ENCODE measurements at regions not wholly inside any gene's neighbourhood (a gene's known extent, or its start where the extent isn't known, plus 50 kb on each side); places are given as distances from the start of the nearest gene placed in this dataset.
"Not testable (repeated sequence)": the region's sequence is repeated elsewhere in the genome, so short reads cannot be mapped to it uniquely, and the experiment has no call there.

- Histone ChIP-seq H3K4me3 (ENCODE audit: insufficient read depth, low read depth, low read length, poor library complexity, severe bottlenecking) (no peak overlapping the region), H3K36me3 (ENCODE audit: control insufficient read depth, insufficient read depth, low read length) (no peaks in the 10 kb centered on the region), H3K27ac (ENCODE audit: insufficient read depth, low read length, poor library complexity, severe bottlenecking) (no peak overlapping the region), H3K27me3 (replicated peaks; ENCODE audit: control insufficient read depth, insufficient read depth, low read length, poor library complexity, severe bottlenecking) (no peaks in the 10 kb centered on the region), H3K4me1 (ENCODE audit: control insufficient read depth, insufficient read depth, low read length, poor library complexity, severe bottlenecking) (no peaks in the 10 kb centered on the region), H3K9me3 (ENCODE audit: control insufficient read depth, low read length) (no peaks in the 10 kb centered on the region)
- DNase-seq: no peak
Measured at GRCh38 chr2:217360781-217361482, 501.1 kb upstream of the TNP1 start.

- no peak overlapping the region for H3K27ac ChIP-seq (ENCODE audit: insufficient read depth, low read length, poor library complexity, severe bottlenecking)
- DNase-seq: no peak
- H3K27me3 ChIP-seq (replicated peaks; ENCODE audit: control insufficient read depth, insufficient read depth, low read length, poor library complexity, severe bottlenecking): no peaks in the 10 kb centered on the region
- no peaks in the 10 kb centered on the region for H3K4me1 ChIP-seq (ENCODE audit: control insufficient read depth, insufficient read depth, low read length, poor library complexity, severe bottlenecking)
- no peaks in the 10 kb centered on the region for H3K36me3 ChIP-seq (ENCODE audit: control insufficient read depth, insufficient read depth, low read length)
- no peak overlapping the region for H3K4me3 ChIP-seq (ENCODE audit: insufficient read depth, low read depth, low read length, poor library complexity, severe bottlenecking)
- no peaks in the 10 kb centered on the region for H3K9me3 ChIP-seq (ENCODE audit: control insufficient read depth, low read length)
Measured at GRCh38 chr2:217360111-217360510, 500.2 kb upstream of the TNP1 start.

- Histone ChIP-seq H3K27me3 (replicated peaks; ENCODE audit: control insufficient read depth, insufficient read depth, low read length, poor library complexity, severe bottlenecking) (no peaks in the 10 kb centered on the region), H3K36me3 (ENCODE audit: control insufficient read depth, insufficient read depth, low read length) (no peaks in the 10 kb centered on the region), H3K9me3 (ENCODE audit: control insufficient read depth, low read length) (no peaks in the 10 kb centered on the region), H3K27ac (ENCODE audit: insufficient read depth, low read length, poor library complexity, severe bottlenecking) (no peak overlapping the region), H3K4me1 (ENCODE audit: control insufficient read depth, insufficient read depth, low read length, poor library complexity, severe bottlenecking) (no peaks in the 10 kb centered on the region), H3K4me3 (ENCODE audit: insufficient read depth, low read depth, low read length, poor library complexity, severe bottlenecking) (no peak overlapping the region)
- no peak for DNase-seq
Measured at GRCh38 chr2:217357886-217358620, 498.2 kb upstream of the TNP1 start.

- no peak for DNase-seq
- Histone ChIP-seq H3K4me1 (ENCODE audit: control insufficient read depth, insufficient read depth, low read length, poor library complexity, severe bottlenecking) (no peaks in the 10 kb centered on the region), H3K36me3 (ENCODE audit: control insufficient read depth, insufficient read depth, low read length) (no peaks in the 10 kb centered on the region), H3K4me3 (ENCODE audit: insufficient read depth, low read depth, low read length, poor library complexity, severe bottlenecking) (no peak overlapping the region), H3K27ac (ENCODE audit: insufficient read depth, low read length, poor library complexity, severe bottlenecking) (no peak overlapping the region), H3K27me3 (replicated peaks; ENCODE audit: control insufficient read depth, insufficient read depth, low read length, poor library complexity, severe bottlenecking) (no peaks in the 10 kb centered on the region), H3K9me3 (ENCODE audit: control insufficient read depth, low read length) (no peaks in the 10 kb centered on the region)
Measured at GRCh38 chr2:217356781-217357180, 496.9 kb upstream of the TNP1 start.

GRCh38 chr2:217356142-217356541, 496.3 kb upstream of the TNP1 start:
- DNase-seq: no peak
- no peak overlapping the region for H3K27ac ChIP-seq (ENCODE audit: insufficient read depth, low read length, poor library complexity, severe bottlenecking)
- no peaks in the 10 kb centered on the region for H3K36me3 ChIP-seq (ENCODE audit: control insufficient read depth, insufficient read depth, low read length)
- no peaks in the 10 kb centered on the region for H3K27me3 ChIP-seq (replicated peaks; ENCODE audit: control insufficient read depth, insufficient read depth, low read length, poor library complexity, severe bottlenecking)
- H3K4me1 ChIP-seq (ENCODE audit: control insufficient read depth, insufficient read depth, low read length, poor library complexity, severe bottlenecking): no peaks in the 10 kb centered on the region
- no peak overlapping the region for H3K4me3 ChIP-seq (ENCODE audit: insufficient read depth, low read depth, low read length, poor library complexity, severe bottlenecking)
- H3K9me3 ChIP-seq (ENCODE audit: control insufficient read depth, low read length): no peaks in the 10 kb centered on the region

GRCh38 chr2:217353591-217353990, 493.7 kb upstream of the TNP1 start:
- no peak overlapping the region for H3K4me3 ChIP-seq (ENCODE audit: insufficient read depth, low read depth, low read length, poor library complexity, severe bottlenecking)
- no peak for DNase-seq
- no peaks in the 10 kb centered on the region for H3K36me3 ChIP-seq (ENCODE audit: control insufficient read depth, insufficient read depth, low read length)
- H3K4me1 ChIP-seq (ENCODE audit: control insufficient read depth, insufficient read depth, low read length, poor library complexity, severe bottlenecking): no peaks in the 10 kb centered on the region
- H3K27me3 ChIP-seq (replicated peaks; ENCODE audit: control insufficient read depth, insufficient read depth, low read length, poor library complexity, severe bottlenecking): no peaks in the 10 kb centered on the region
- no peak overlapping the region for H3K27ac ChIP-seq (ENCODE audit: insufficient read depth, low read length, poor library complexity, severe bottlenecking)
- H3K9me3 ChIP-seq (ENCODE audit: control insufficient read depth, low read length): no peaks in the 10 kb centered on the region

- DNase-seq: no peak
- no peaks in the 10 kb centered on the region for H3K4me1 ChIP-seq (ENCODE audit: control insufficient read depth, insufficient read depth, low read length, poor library complexity, severe bottlenecking)
- no peaks in the 10 kb centered on the region for H3K27me3 ChIP-seq (replicated peaks; ENCODE audit: control insufficient read depth, insufficient read depth, low read length, poor library complexity, severe bottlenecking)
- H3K27ac ChIP-seq (ENCODE audit: insufficient read depth, low read length, poor library complexity, severe bottlenecking): no peak overlapping the region
- H3K36me3 ChIP-seq (ENCODE audit: control insufficient read depth, insufficient read depth, low read length): no peaks in the 10 kb centered on the region
- H3K9me3 ChIP-seq (ENCODE audit: control insufficient read depth, low read length): no peaks in the 10 kb centered on the region
- H3K4me3 ChIP-seq (ENCODE audit: insufficient read depth, low read depth, low read length, poor library complexity, severe bottlenecking): no peak overlapping the region
Measured at GRCh38 chr2:217351378-217351777, 491.5 kb upstream of the TNP1 start.

GRCh38 chr2:217349251-217349650, 489.4 kb upstream of the TNP1 start:
- Histone ChIP-seq H3K9me3 (ENCODE audit: control insufficient read depth, low read length) (no peaks in the 10 kb centered on the region), H3K27me3 (replicated peaks; ENCODE audit: control insufficient read depth, insufficient read depth, low read length, poor library complexity, severe bottlenecking) (no peaks in the 10 kb centered on the region), H3K4me1 (ENCODE audit: control insufficient read depth, insufficient read depth, low read length, poor library complexity, severe bottlenecking) (no peaks in the 10 kb centered on the region), H3K36me3 (ENCODE audit: control insufficient read depth, insufficient read depth, low read length) (no peaks in the 10 kb centered on the region), H3K27ac (ENCODE audit: insufficient read depth, low read length, poor library complexity, severe bottlenecking) (no peak overlapping the region), H3K4me3 (ENCODE audit: insufficient read depth, low read depth, low read length, poor library complexity, severe bottlenecking) (no peak overlapping the region)
- no peak for DNase-seq

- not testable (repeated sequence) for H3K27ac ChIP-seq (ENCODE audit: insufficient read depth, low read length, poor library complexity, severe bottlenecking); H3K4me3 ChIP-seq (ENCODE audit: insufficient read depth, low read depth, low read length, poor library complexity, severe bottlenecking); H3K36me3 ChIP-seq (ENCODE audit: control insufficient read depth, insufficient read depth, low read length); H3K4me1 ChIP-seq (ENCODE audit: control insufficient read depth, insufficient read depth, low read length, poor library complexity, severe bottlenecking); DNase-seq; H3K9me3 ChIP-seq (ENCODE audit: control insufficient read depth, low read length); H3K27me3 ChIP-seq (replicated peaks; ENCODE audit: control insufficient read depth, insufficient read depth, low read length, poor library complexity, severe bottlenecking)
Measured at GRCh38 chr2:217347630-217348029, 487.8 kb upstream of the TNP1 start.

GRCh38 chr2:217346043-217346442, 486.2 kb upstream of the TNP1 start:
- not testable (repeated sequence) for H3K9me3 ChIP-seq (ENCODE audit: control insufficient read depth, low read length); H3K27ac ChIP-seq (ENCODE audit: insufficient read depth, low read length, poor library complexity, severe bottlenecking); H3K4me3 ChIP-seq (ENCODE audit: insufficient read depth, low read depth, low read length, poor library complexity, severe bottlenecking); DNase-seq; H3K27me3 ChIP-seq (replicated peaks; ENCODE audit: control insufficient read depth, insufficient read depth, low read length, poor library complexity, severe bottlenecking); H3K4me1 ChIP-seq (ENCODE audit: control insufficient read depth, insufficient read depth, low read length, poor library complexity, severe bottlenecking); H3K36me3 ChIP-seq (ENCODE audit: control insufficient read depth, insufficient read depth, low read length)
